OCI-LY7 (cell line): ENCODE measurements at regions not wholly inside any gene's neighbourhood (a gene's known extent, or its start where the extent isn't known, plus 50 kb on each side); places are given as distances from the start of the nearest gene placed in this dataset.
"Not testable (repeated sequence)": the region's sequence is repeated elsewhere in the genome, so short reads cannot be mapped to it uniquely, and the experiment has no call there.

Experiments used
- BruUV-seq: library from RNA; stranded (reverse); fragments of 400-500 nt; replicated peaks from 2 replicates; lab custom pipeline; 2021; lab: Mats Ljungman, UMichigan
- CTCF ChIA-PET: fragments of 300-600 bp; sonication (Branson Sonifier 250); formaldehyde crosslinking; loops from one replicate; lab custom pipeline; 2022; ENCODE audit warnings: antibody characterized with exemption; ENCODE audit not compliant: unreplicated experiment; lab: Charles Lee
- POLR2A ChIA-PET: fragments of 300-600 bp; sonication (Branson Sonifier 250); formaldehyde crosslinking; loops from one replicate; lab custom pipeline; 2022; ENCODE audit warnings: antibody characterized with exemption; lab: Charles Lee
- DNase-seq: peaks from one replicate; pipeline ENCODE4 v3.0.0-alpha.2; 2015; ENCODE audit warnings: low spot score
- H2AFZ ChIP-seq: fragments of 200-600 bp; sonication (generic), shearing (Covaris generic); 2 replicates; pipeline ENCODE4 v1.6.1; 2014; ENCODE audit warnings: mild to moderate bottlenecking, antibody characterized with exemption, low read length, moderate library complexity
- H3K27ac ChIP-seq: fragments of 200-600 bp; sonication (generic); 2 replicates; pipeline ENCODE4 v1.5.1; 2014; ENCODE audit warnings: mixed run types, low read depth, mild to moderate bottlenecking, moderate library complexity, low read length, inconsistent platforms; ENCODE audit not compliant: poor library complexity, severe bottlenecking
- H3K36me3 ChIP-seq: fragments of 200-600 bp; sonication (generic); 2 replicates; pipeline ENCODE4 v1.6.1; 2014; ENCODE audit warnings: mild to moderate bottlenecking, antibody characterized with exemption, low read length, moderate library complexity, mixed read lengths; ENCODE audit not compliant: insufficient read depth
- H3K4me1 ChIP-seq: fragments of 200-600 bp; sonication (generic); 2 replicates; pipeline ENCODE4 v1.5.1; 2014; ENCODE audit warnings: mild to moderate bottlenecking, low read length; ENCODE audit not compliant: insufficient read depth, poor library complexity, severe bottlenecking
- H3K4me2 ChIP-seq: fragments of 200-600 bp; sonication (generic); 2 replicates; pipeline ENCODE4 v1.6.1; 2014; ENCODE audit warnings: mild to moderate bottlenecking, low read length
- H3K4me3 ChIP-seq: fragments of 200-600 bp; sonication (generic); 2 replicates; pipeline ENCODE4 v1.5.1; 2014; ENCODE audit warnings: mild to moderate bottlenecking, low read depth, low read length; ENCODE audit not compliant: poor library complexity, severe bottlenecking
- H3K79me2 ChIP-seq: fragments of 200-600 bp; sonication (generic); 2 replicates; pipeline ENCODE4 v1.6.1; 2016; ENCODE audit warnings: low read depth, mild to moderate bottlenecking, low read length, moderate library complexity, mixed read lengths; ENCODE audit not compliant: insufficient read depth
- H3K9me2 ChIP-seq: fragments of 200-600 bp; sonication (generic); 2 replicates; pipeline ENCODE4 v1.6.1; 2016; ENCODE audit warnings: mild to moderate bottlenecking, low read length, mixed read lengths; ENCODE audit not compliant: insufficient read depth
- H3K9me3 ChIP-seq: fragments of 200-600 bp; sonication (generic); 2 replicates; pipeline ENCODE4 v1.6.1; 2014; ENCODE audit warnings: mild to moderate bottlenecking, mixed run types, low read length, mixed read lengths
- H4K20me1 ChIP-seq: fragments of 200-600 bp; sonication (generic); 2 replicates; pipeline ENCODE4 v1.6.1; 2014; ENCODE audit warnings: mild to moderate bottlenecking, antibody characterized with exemption, low read length, moderate library complexity, mixed read lengths; ENCODE audit not compliant: insufficient read depth
- CTCF ChIP-seq: fragments of 200-600 bp; sonication (generic); conservative IDR thresholded peaks from 2 replicates; pipeline ENCODE4 v1.5.1; 2014; ENCODE audit warnings: mild to moderate bottlenecking, antibody characterized with exemption, low read length, moderate library complexity, mixed read lengths
- EZH2phosphoT487 ChIP-seq: fragments of 200-600 bp; sonication (generic); IDR thresholded peaks from 2 replicates; pipeline ENCODE4 v1.6.1; 2018; ENCODE audit warnings: low read depth, borderline replicate concordance, mild to moderate bottlenecking, mixed run types, antibody characterized with exemption, low read length, moderate library complexity, mixed read lengths
- intact Hi-C: fragments of 100-400 bp; cut with micrococcal nuclease; formaldehyde crosslinking; loops from one replicate; pipeline ENCODE4 v1.10.0; 2022; ENCODE audit not compliant: unreplicated experiment

GRCh38 chr2:100749771-100750542 is 70.0 kb upstream of the NPAS2 start:
- intact Hi-C loops, result no loop called here

GRCh38 chr2:100751871-100752625 is 67.9 kb upstream of the NPAS2 start:
- H2AFZ ChIP-seq, DNase-seq, BruUV-seq, H4K20me1 ChIP-seq, H3K9me3 ChIP-seq, CTCF ChIA-PET, H3K4me3 ChIP-seq, H3K79me2 ChIP-seq, H3K4me2 ChIP-seq, H3K36me3 ChIP-seq, H3K9me2 ChIP-seq, intact Hi-C loops, H3K4me1 ChIP-seq, H3K27ac ChIP-seq: not testable (repeated sequence)
- POLR2A ChIA-PET, result interaction anchor here (0.6 kb wide), 1 partner anchor 215 kb away, joined by 4 read pairs; no protein-coding TSS in a partner anchor

More at GRCh38 chr2:100749771-100750542, 70.0 kb upstream of the NPAS2 start:
- Histone ChIP-seq H2AFZ (no peak overlapping the region), H3K27ac (no peak overlapping the region), H3K4me3 (no peak overlapping the region), H3K9me3 (no peaks in the 10 kb centered on the region), H3K36me3 (no peaks in the 10 kb centered on the region), H4K20me1 (no peaks in the 10 kb centered on the region), H3K4me1 (no peaks in the 10 kb centered on the region), H3K4me2 (no peak overlapping the region), H3K79me2 (no peaks in the 10 kb centered on the region), H3K9me2 (no peaks in the 10 kb centered on the region)
- ChIA-PET POLR2A (no interaction called here), CTCF (no interaction called here)
- DNase-seq, result no peak
- no TSS peak for BruUV-seq
- TF ChIP-seq EZH2phosphoT487 (no peak), CTCF (no peak)

GRCh38 chr2:100752628-100753333 is 67.2 kb upstream of the NPAS2 start:
- Histone ChIP-seq H3K4me1 (no peaks in the 10 kb centered on the region), H3K36me3 (no peaks in the 10 kb centered on the region), H3K27ac (no peak overlapping the region), H3K4me3 (no peak overlapping the region), H3K79me2 (no peaks in the 10 kb centered on the region), H3K9me3 (no peaks in the 10 kb centered on the region), H4K20me1 (no peaks in the 10 kb centered on the region), H3K9me2 (no peaks in the 10 kb centered on the region), H3K4me2 (no peak overlapping the region), H2AFZ (no peak overlapping the region)
- CTCF ChIA-PET, result no interaction called here
- BruUV-seq, result no TSS peak
- intact Hi-C loops, result no loop called here
- TF ChIP-seq CTCF, result no peak
- TF ChIP-seq EZH2phosphoT487, result no peak
- POLR2A ChIA-PET, result no interaction called here
- no peak for DNase-seq
